NCI-H2227 (cell line): ENCODE measurements at regions not wholly inside any gene's neighbourhood (a gene's known extent, or its start where the extent isn't known, plus 50 kb on each side); places are given as distances from the start of the nearest gene placed in this dataset.

ENCODE experiments used
- DNase-seq: peaks from one replicate; lab custom pipeline; 2025; ENCODE audit not compliant: unreplicated experiment; lab: John Stamatoyannopoulos, UW

GRCh38 chr3:41026394-41027177, 172.7 kb upstream of the CTNNB1 start:
- DNase-seq: peak; percentile 62

DNA sequence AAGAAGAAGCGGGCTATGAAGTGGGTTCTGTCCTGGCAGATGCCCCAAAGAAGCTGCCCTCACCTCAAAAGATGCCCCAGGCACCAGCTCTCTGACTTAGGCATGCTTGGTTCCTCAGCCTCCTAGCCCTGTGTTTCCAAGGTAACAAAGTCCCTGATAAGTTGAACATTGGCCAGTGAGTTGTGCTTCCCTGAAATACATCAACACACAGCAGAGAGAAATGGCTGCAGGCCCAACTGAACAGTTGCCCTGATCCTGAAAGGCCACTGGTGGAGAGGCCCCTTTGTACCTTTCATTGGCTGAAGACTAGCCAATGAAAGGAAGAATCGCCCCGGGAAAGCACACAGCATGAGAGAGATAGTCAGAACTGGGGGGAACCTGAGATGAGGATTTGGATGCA, 169.9 kb upstream of the CTNNB1 start:
- DNase-seq: no peak

DNA sequence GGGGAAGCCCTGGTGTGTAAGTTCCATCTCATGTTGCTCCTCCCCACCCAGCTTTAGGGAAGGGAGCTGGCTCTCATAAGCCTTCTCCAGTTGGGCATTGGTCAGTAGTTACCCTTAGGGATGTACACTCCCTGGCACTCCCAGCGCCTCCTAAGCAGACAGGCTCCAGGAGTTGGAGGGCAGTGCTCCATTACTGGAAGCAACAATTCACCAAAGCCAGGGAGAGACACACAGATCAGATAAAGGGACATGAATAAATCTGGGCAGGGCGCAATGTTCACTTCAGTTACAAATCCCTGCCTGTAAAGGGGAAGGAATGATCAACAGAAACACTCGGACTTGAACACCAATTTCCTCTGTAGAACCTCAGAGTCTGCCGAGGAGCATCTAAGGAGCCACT, 169.1 kb upstream of the CTNNB1 start:
- no peak for DNase-seq

DNA sequence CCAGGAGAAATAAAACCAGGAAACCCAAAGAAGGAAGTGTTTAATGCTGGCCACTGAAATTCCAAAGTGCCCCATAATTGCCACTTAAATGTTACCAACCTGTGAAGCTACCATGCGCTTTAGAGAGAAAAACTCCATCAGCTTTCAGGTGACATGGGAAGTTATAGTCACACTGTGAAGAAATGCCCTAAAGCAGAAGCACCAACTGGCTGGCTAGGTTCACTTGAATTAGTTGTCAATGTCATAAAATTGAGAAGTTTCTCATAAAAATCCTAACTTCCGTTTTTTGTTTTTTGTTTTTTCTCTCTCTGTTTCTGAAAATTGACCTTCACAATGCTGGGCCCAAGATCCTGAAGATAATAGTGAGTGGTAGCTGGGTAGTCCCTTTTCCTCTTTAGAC, 167.9 kb upstream of the CTNNB1 start:
- no peak for DNase-seq

- no peak for DNase-seq
These were observed 165.3 kb upstream of the CTNNB1 start for GRCh38 chr3:41033956-41034519.

DNA sequence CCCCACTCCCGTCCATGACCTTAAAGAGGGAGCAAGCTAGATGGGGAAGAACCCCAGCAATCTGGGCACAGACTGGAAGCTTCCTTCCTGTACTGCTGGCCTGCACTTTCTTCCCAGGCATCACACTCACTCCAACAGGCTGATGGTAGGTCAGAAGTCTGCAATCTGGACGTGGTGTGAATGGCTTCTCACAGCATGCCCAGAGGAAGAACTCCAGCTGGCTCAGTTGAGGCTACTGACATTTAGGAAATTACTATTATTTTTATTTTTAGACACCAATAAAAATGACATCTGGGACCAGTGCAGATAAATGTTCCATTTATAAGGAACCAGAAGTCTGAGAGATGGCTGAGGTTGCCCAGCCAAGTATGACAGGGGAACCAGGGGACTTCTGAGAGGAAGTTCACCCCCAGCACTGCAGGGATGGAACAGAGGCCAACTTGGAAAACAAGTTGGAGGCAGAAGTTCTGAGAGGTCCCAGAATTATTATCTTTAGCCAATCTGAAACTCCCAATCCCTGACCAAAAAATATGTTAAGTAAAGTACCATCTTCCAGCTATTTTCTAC, 163.8 kb upstream of the CTNNB1 start:
- DNase-seq: no peak

DNA sequence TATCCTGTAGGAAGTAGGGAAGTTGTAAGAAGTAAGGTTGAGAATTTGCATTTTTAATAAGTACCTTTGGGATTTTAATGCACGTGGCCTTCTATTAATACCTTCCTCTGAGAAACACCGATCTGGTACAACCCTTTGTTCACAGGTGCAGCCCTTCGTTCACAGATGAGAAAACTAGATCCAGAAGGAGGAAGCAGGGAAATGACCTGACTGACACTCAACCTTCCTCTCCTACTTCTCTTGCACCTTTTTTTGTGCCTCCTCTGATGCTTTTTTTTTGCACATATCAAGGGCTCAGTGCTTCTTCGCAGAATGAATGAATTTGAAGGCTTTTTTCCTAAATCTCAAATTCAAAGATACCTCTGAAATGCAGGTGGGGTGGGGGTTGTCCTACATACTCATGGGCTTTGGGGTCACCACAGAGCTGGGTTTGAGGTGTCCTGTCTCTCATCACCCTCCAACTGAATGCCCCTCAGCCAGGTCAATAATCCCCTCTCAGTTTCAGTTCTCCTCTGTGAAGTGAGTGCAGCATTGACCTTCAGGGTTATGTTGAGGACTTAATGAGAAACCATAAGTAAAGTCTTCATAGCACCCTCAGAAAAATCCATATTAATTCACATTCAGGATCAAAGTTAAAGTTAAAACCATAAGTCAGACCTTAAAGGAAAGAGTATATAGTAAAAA, 161.5 kb upstream of the CTNNB1 start:
- no peak for DNase-seq

DNA sequence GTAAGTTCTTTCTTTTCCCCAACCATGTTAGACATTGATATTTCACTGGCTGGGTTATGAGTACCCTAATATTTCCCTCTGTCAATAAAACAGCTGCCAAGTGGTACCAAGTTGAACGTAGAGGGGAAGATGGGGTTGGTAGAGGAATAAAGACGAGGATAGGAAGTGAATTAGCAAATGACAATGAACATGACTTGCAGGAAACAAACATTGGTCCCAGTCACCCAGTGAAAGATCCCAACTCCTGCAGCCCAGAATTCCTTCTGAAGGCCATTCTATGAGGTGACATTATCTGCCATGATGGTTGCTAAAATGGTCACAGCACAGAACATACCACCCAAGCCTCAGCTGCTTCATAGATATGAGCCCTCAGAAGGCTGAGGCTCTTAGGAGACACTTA, 159.0 kb upstream of the CTNNB1 start:
- no peak for DNase-seq

- DNase-seq: no peak
These were observed 157.8 kb upstream of the CTNNB1 start for GRCh38 chr3:41041462-41041861.

DNA sequence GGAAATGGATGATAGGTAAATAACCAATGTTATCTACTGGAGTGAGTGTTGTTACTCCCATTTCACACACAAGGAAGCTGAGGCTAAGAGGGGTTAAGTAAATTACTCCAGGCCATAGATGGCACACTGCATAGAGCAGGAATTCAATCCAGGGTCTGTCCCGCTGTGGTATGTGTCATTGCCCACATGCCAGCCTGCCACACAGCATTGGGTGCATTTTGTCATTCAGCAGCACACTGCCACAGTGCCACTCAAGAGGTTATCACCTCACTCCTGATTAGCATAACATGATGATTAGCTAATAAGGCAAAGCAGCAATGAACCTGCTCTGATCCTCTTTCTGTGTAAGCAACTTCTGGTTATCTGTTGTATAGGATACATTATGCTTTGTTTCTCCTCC, 157.4 kb upstream of the CTNNB1 start:
- no peak for DNase-seq

- no peak for DNase-seq
These were observed 154.8 kb upstream of the CTNNB1 start for GRCh38 chr3:41044523-41044922.

GRCh38 chr3:41045491-41045890, 153.8 kb upstream of the CTNNB1 start:
- DNase-seq: no peak

- no peak for DNase-seq
These were observed 149.2 kb upstream of the CTNNB1 start for GRCh38 chr3:41050144-41050543.

GRCh38 chr3:41053220-41053619, 146.1 kb upstream of the CTNNB1 start:
- no peak for DNase-seq

GRCh38 chr3:41060106-41060505, 139.2 kb upstream of the CTNNB1 start:
- DNase-seq: no peak

DNA sequence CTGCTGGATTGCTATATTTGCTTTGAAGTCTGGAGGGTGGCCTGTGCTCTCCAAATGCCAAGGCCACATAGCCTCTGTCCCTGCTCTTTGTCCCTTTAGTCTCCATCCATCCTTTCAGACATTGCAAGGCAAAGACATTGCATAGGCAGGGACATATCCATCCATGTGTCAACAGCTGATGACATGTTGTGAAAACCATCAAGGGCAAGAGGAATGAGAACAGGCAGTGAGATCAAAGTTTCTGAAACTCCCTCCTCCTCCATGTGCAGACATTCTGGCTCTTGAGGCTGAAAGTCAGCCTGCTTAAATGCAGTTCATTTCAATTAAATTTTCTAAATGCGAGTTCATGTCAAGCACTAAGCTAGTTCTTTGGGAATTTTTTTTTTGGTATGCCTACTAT, 135.2 kb upstream of the CTNNB1 start:
- DNase-seq: no peak

- DNase-seq: no peak
These were observed 134.8 kb upstream of the CTNNB1 start for GRCh38 chr3:41064526-41064925.

GRCh38 chr3:41065340-41065739, 134.0 kb upstream of the CTNNB1 start:
- no peak for DNase-seq

- no peak for DNase-seq
These were observed 126.1 kb upstream of the CTNNB1 start for GRCh38 chr3:41073190-41073589.

GRCh38 chr3:41075975-41076374, 123.3 kb upstream of the CTNNB1 start:
- no peak for DNase-seq

DNA sequence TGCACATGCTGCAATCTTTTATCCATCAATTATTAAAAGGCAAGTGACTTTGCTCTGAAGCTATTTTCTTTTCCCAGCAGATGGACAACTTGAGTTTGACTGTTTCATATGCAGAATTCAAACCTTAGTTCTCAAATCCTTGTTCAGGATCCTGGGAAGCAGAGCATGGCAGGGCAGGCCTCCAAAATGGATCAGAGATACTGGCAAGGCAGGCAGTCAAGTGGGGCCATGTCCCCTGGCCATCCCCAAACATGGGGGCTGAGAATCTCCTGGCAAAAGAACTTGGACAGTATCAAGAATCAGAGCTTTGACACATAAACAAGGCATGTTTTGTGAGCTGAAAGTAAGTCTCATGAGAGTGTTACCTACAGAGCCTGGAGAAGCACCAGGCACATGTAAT, 122.9 kb upstream of the CTNNB1 start:
- no peak for DNase-seq

DNA sequence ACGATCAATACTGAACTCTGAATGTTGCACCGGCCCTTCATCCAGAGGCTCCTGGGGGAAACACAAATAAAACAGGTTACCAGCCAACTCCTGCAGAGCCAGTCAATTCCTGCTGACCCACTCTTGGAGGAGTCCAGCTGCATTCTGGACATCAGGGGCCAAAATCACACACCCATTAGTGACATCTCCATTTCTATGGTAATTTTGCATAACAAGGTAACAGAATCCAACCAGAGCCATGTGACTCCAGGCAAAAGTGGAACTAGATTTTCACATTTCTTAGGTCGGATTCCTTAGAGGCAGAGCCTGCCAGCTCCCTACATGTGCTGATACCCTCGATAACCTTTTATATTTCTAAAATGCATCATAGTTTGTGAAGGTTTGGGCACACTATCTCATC, 119.2 kb upstream of the CTNNB1 start:
- no peak for DNase-seq
